ENCODE measurements at regions not wholly inside any gene's neighbourhood (a gene's known extent, or its start where the extent isn't known, plus 50 kb on each side); places are given as distances from the start of the nearest gene placed in this dataset.
"Not testable (repeated sequence)": the region's sequence is repeated elsewhere in the genome, so short reads cannot be mapped to it uniquely, and the experiment has no call there.

DNA sequence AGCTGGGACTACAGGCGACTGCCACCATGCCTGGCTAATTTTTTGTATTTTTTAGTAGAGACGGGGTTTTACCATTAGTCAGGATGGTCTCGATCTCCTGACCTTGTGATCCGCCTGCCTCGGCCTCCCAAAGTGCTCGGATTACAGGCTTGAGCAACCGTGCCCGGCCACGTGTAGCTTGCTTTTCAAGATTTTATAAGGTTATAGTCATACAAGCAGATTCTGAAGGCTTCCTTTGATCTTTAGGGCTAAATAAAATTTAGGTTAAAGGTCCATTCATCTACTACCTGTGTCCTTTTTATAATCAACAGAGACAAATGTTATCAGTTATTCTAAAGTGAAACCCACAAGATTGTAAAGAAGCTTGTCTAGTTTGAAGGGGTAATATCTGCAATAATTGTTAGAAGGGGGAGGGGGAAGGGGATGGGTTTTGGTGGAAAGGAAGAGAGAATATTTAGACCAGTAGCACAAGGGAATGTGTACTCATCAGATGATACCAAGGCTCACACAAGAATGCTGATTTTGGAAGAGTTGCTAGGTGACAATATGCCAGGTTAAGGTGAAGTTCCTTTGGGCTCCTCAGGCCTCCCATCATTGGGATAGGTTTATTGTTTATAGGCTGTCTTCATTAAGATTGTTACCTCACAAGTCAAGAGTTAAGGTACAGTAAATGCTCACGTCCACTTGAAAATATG lies 284.7 kb downstream of the ALDH8A1 start:
- DNase-seq (ENCODE audit: low spot score), result no peak
- peaks cover 3% of the 10 kb centered on the region for H3K27me3 Mint-ChIP-seq (ENCODE audit: low read depth)
- H3K4me3 Mint-ChIP-seq, result no peak overlapping the region

GRCh38 chr6:134663800-134664535 lies 285.9 kb downstream of the ALDH8A1 start:
- H3K4me3 Mint-ChIP-seq, result no peak overlapping the region

More for the DNA sequence above, 284.7 kb downstream of the ALDH8A1 start:
- H3K27ac Mint-ChIP-seq, result no peak overlapping the region
- H3K9me3 Mint-ChIP-seq, result no peaks in the 10 kb centered on the region
- H3K36me3 Mint-ChIP-seq (ENCODE audit: low read depth), result no peaks in the 10 kb centered on the region
- no peaks in the 10 kb centered on the region for H3K4me1 Mint-ChIP-seq (ENCODE audit: low read depth)

GRCh38 chr6:134663356-134663755 lies 286.5 kb downstream of the ALDH8A1 start:
- H3K4me1 Mint-ChIP-seq (ENCODE audit: low read depth), result no peaks in the 10 kb centered on the region
- no peak for DNase-seq (ENCODE audit: low spot score)
- H3K4me3 Mint-ChIP-seq, result no peak overlapping the region
- H3K27me3 Mint-ChIP-seq (ENCODE audit: low read depth), result peaks cover 3% of the 10 kb centered on the region
- no peaks in the 10 kb centered on the region for H3K36me3 Mint-ChIP-seq (ENCODE audit: low read depth)
- H3K27ac Mint-ChIP-seq, result no peak overlapping the region
- no peaks in the 10 kb centered on the region for H3K9me3 Mint-ChIP-seq

More at GRCh38 chr6:134663800-134664535, 285.9 kb downstream of the ALDH8A1 start:
- Mint-ChIP-seq H3K27ac (no peak overlapping the region), H3K27me3 (ENCODE audit: low read depth) (peaks cover 3% of the 10 kb centered on the region), H3K36me3 (ENCODE audit: low read depth) (no peaks in the 10 kb centered on the region), H3K4me1 (ENCODE audit: low read depth) (no peaks in the 10 kb centered on the region), H3K9me3 (no peaks in the 10 kb centered on the region)
- no peak for DNase-seq (ENCODE audit: low spot score)

DNA sequence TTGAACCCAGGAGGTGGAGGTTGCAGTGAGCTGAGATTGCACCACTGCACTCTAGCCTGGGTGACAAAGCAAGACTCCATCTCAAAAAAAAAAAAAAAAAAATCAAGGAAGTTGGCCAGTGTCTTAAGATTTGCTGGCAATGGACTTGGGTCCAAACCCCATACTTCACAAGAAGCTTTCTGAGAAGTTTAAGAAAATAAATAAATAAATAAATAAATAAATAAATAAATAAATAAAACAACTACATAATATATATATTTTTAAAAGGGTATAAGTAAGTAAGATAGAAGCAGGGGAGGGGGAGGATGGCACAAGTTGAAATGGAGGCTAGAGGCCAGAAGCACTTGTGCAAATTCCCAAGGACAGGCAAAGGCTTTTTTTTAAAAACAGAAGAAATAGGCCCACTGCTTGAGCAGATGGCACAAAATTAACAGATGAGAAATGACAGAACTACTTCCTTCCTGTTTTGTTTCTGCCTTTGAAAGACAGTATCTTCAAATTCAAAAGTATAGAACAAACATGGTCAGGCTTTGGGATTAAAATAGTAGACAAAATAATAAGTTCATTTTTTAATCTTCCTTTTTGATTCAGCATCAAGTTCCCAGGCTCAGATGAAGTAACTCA lies 287.7 kb downstream of the ALDH8A1 start:
- H3K9me3 Mint-ChIP-seq, result no peaks in the 10 kb centered on the region
- H3K27me3 Mint-ChIP-seq (ENCODE audit: low read depth), result peaks cover 5% of the 10 kb centered on the region
- H3K36me3 Mint-ChIP-seq (ENCODE audit: low read depth), result no peaks in the 10 kb centered on the region
- no peak overlapping the region for H3K4me3 Mint-ChIP-seq
- no peaks in the 10 kb centered on the region for H3K4me1 Mint-ChIP-seq (ENCODE audit: low read depth)
- no peak overlapping the region for H3K27ac Mint-ChIP-seq
- DNase-seq (ENCODE audit: low spot score), result no peak

DNA sequence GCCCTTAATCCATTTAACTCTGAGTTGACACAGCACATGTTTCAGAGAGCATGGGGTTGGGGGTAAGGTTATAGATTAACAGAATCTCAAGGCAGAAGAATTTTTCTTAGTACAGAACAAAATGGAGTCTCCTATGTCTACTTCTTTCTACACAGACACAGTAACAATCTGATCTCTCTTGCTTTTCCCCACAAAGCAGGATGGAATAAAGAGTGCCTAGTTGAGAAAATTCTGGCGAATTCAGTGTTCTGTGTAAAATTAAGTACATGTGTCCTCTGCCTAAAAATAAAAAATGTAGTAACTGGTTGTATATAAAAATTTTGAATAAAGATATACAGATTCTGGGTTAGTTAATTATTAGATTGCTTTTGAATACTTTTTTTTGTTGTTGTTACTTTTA lies 290.0 kb downstream of the ALDH8A1 start:
- H3K27me3 Mint-ChIP-seq (ENCODE audit: low read depth), result peaks cover 12% of the 10 kb centered on the region
- H3K4me3 Mint-ChIP-seq; H3K27ac Mint-ChIP-seq; H3K9me3 Mint-ChIP-seq; H3K4me1 Mint-ChIP-seq (ENCODE audit: low read depth); DNase-seq (ENCODE audit: low spot score); H3K36me3 Mint-ChIP-seq (ENCODE audit: low read depth): not testable (repeated sequence)

DNA sequence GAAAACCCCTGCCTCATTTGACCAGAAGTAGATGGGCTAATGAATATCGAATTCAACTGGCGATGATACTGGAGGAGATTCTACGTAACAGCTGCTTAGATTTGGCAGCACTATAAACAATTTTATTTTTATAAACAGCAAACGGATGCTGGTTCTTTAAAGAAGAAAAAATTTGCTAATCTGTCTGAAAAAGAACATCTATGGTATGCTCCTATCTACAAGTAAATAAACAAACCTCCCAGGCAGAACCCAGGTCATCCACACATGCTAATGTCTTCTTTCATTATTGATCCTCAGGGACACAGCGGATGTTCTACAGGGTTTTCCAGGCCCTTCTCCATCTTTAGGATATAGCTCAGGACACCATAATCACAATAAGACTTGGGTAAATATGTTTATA lies 291.3 kb downstream of the ALDH8A1 start:
- Mint-ChIP-seq H3K4me1 (ENCODE audit: low read depth) (no peaks in the 10 kb centered on the region), H3K36me3 (ENCODE audit: low read depth) (no peaks in the 10 kb centered on the region), H3K27me3 (ENCODE audit: low read depth) (peaks cover 14% of the 10 kb centered on the region), H3K4me3 (no peak overlapping the region), H3K27ac (no peak overlapping the region), H3K9me3 (no peaks in the 10 kb centered on the region)
- no peak for DNase-seq (ENCODE audit: low spot score)

DNA sequence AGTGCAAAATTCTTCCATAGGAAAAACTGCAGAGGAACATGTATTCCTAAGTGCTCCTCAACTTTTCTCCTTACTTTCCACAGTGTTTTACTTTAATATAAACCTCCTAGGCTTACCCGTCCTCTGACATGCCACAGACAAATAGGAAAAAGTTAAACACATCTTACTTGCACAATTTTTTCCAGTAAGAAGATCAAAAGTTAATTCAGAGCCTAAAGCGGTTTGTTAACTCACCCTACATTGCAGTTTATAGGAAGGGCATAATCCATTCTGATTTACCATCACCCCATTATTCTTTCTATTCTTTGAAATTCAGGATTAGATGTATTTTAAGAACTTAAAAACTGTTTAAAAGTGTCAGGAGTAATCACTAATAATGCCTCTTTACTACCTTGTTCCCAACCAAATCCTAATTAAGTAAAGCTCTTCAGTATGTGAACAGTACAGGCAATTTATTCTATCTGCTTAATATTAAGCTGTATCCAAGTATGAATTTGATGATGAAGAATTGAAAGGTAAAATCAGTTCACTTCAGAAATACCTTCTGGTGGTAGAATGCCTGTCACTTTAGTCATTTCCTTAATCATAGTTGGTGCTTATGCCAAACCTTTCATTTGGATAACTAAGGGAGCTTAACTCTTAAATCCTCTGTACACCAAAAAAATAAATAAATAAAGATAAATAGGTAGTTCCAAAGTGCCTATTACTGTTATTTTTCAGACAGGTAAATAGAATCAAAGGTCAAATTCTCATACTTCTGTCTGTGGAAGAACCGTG lies 292.0 kb downstream of the ALDH8A1 start:
- no peaks in the 10 kb centered on the region for H3K4me1 Mint-ChIP-seq (ENCODE audit: low read depth)
- H3K4me3 Mint-ChIP-seq, result no peak overlapping the region
- no peaks in the 10 kb centered on the region for H3K36me3 Mint-ChIP-seq (ENCODE audit: low read depth)
- H3K27ac Mint-ChIP-seq, result no peak overlapping the region
- H3K9me3 Mint-ChIP-seq, result no peaks in the 10 kb centered on the region
- no peak for DNase-seq (ENCODE audit: low spot score)
- H3K27me3 Mint-ChIP-seq (ENCODE audit: low read depth), result peaks cover 16% of the 10 kb centered on the region

- no peaks in the 10 kb centered on the region for H3K9me3 Mint-ChIP-seq
- H3K27ac Mint-ChIP-seq, result no peak overlapping the region
- no peaks in the 10 kb centered on the region for H3K36me3 Mint-ChIP-seq (ENCODE audit: low read depth)
- no peak for DNase-seq (ENCODE audit: low spot score)
- no peaks in the 10 kb centered on the region for H3K4me1 Mint-ChIP-seq (ENCODE audit: low read depth)
- no peak overlapping the region for H3K4me3 Mint-ChIP-seq
- peaks cover 17% of the 10 kb centered on the region for H3K27me3 Mint-ChIP-seq (ENCODE audit: low read depth)
Observed at GRCh38 chr6:134657343-134657742, 292.6 kb downstream of the ALDH8A1 start.

- Mint-ChIP-seq H3K9me3 (no peaks in the 10 kb centered on the region), H3K27ac (no peak overlapping the region), H3K36me3 (ENCODE audit: low read depth) (no peaks in the 10 kb centered on the region), H3K4me1 (ENCODE audit: low read depth) (no peaks in the 10 kb centered on the region), H3K4me3 (no peak overlapping the region), H3K27me3 (ENCODE audit: low read depth) (peaks cover 34% of the 10 kb centered on the region)
- no peak for DNase-seq (ENCODE audit: low spot score)
Observed at GRCh38 chr6:134654751-134655150, 295.1 kb downstream of the ALDH8A1 start.

DNA sequence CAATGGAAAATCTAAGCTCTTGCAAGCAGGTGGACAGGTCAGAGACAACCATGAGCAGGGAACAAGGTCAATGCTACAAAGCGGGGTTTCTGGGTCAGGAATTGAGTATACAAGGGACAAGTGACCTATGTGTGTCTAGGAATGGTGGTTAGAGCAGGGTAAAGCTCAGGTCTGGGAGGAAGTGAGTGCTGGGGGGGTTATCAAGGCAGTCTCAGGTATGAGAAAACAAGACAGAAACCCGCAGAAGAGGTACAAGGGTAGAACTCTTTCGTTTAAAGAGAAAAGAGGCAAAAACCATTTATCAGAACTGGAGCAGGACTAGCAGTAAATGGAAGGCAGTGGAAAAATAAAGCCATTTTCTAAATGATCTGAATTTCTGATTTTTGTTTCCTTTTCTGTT lies 298.4 kb downstream of the ALDH8A1 start:
- no peaks in the 10 kb centered on the region for H3K4me1 Mint-ChIP-seq (ENCODE audit: low read depth)
- DNase-seq (ENCODE audit: low spot score), result no peak
- peaks cover 32% of the 10 kb centered on the region for H3K27me3 Mint-ChIP-seq (ENCODE audit: low read depth)
- H3K9me3 Mint-ChIP-seq, result no peaks in the 10 kb centered on the region
- no peak overlapping the region for H3K4me3 Mint-ChIP-seq
- no peak overlapping the region for H3K27ac Mint-ChIP-seq
- no peaks in the 10 kb centered on the region for H3K36me3 Mint-ChIP-seq (ENCODE audit: low read depth)

DNA sequence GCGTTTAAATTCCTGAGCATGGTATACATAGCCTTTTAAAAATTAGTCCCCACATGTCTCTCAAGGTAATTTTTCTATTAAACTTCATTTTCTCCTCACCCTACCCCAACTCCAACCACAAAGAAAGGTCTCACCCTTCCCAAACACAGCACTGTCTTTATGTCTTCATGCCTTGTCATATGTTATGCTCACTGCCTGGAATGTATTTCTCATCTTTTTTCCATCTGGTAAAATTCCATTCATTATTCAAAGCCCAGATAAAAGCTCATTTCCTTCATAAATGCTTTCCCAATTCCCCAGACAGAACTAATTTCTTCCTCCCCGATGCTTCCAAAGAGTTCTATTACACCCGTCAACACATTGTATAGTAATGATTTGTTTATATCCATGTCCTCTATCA lies 302.0 kb downstream of the ALDH8A1 start:
- Mint-ChIP-seq H3K27me3 (ENCODE audit: low read depth) (peaks cover 17% of the 10 kb centered on the region), H3K36me3 (ENCODE audit: low read depth) (no peaks in the 10 kb centered on the region), H3K4me3 (no peak overlapping the region), H3K27ac (no peak overlapping the region), H3K4me1 (ENCODE audit: low read depth) (no peaks in the 10 kb centered on the region), H3K9me3 (no peaks in the 10 kb centered on the region)
- no peak for DNase-seq (ENCODE audit: low spot score)

GRCh38 chr6:134642819-134643218 lies 307.1 kb downstream of the ALDH8A1 start:
- Mint-ChIP-seq H3K4me1 (ENCODE audit: low read depth) (peaks cover 17% of the 10 kb centered on the region), H3K4me3 (no peak overlapping the region), H3K27me3 (ENCODE audit: low read depth) (no peaks in the 10 kb centered on the region), H3K36me3 (ENCODE audit: low read depth) (no peaks in the 10 kb centered on the region), H3K27ac (no peak overlapping the region), H3K9me3 (no peaks in the 10 kb centered on the region)
- DNase-seq (ENCODE audit: low spot score), result no peak

- no peak overlapping the region for H3K4me3 Mint-ChIP-seq
- DNase-seq (ENCODE audit: low spot score), result no peak
- peaks cover 22% of the 10 kb centered on the region for H3K4me1 Mint-ChIP-seq (ENCODE audit: low read depth)
- no peaks in the 10 kb centered on the region for H3K36me3 Mint-ChIP-seq (ENCODE audit: low read depth)
- H3K27ac Mint-ChIP-seq, result no peak overlapping the region
- no peaks in the 10 kb centered on the region for H3K27me3 Mint-ChIP-seq (ENCODE audit: low read depth)
- H3K9me3 Mint-ChIP-seq, result no peaks in the 10 kb centered on the region
Observed at GRCh38 chr6:134642279-134642678, 307.6 kb downstream of the ALDH8A1 start.

DNA sequence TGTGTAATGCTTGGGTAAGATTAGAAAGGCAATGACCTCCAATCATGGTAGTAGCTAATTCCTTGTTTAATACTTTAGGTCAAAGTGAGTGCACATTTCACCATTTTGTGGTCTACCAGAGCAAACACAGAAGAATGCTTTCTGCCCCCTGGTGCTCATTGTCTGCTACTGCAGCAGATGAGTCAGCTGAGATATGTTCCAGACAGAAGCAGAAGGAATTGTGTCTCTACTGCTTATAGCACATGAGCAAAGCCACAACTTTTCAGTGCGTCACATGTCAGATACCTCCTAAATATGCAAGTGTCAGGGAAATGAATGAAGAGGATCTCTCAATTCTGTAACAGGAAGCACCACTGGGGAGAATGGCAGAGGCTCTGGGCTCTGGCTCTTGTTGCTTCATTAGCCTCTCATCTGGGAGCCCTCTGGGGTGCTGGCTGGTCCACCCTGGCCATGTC lies 308.9 kb downstream of the ALDH8A1 start:
- H3K36me3 Mint-ChIP-seq (ENCODE audit: low read depth), result no peaks in the 10 kb centered on the region
- H3K27me3 Mint-ChIP-seq (ENCODE audit: low read depth), result no peaks in the 10 kb centered on the region
- H3K4me1 Mint-ChIP-seq (ENCODE audit: low read depth), result peaks cover 28% of the 10 kb centered on the region
- no peak overlapping the region for H3K27ac Mint-ChIP-seq
- H3K9me3 Mint-ChIP-seq, result no peaks in the 10 kb centered on the region
- DNase-seq (ENCODE audit: low spot score), result peak; percentile 69
- H3K4me3 Mint-ChIP-seq, result no peak overlapping the region
